Left lung (tissue), 4 donors: ENCODE measurements at regions not wholly inside any gene's neighbourhood (a gene's known extent, or its start where the extent isn't known, plus 50 kb on each side); places are given as distances from the start of the nearest gene placed in this dataset.

ENCODE experiments used
- ATAC-seq: fragments of 200-7000 bp; cut with Tn5 transposase; one replicate; pipeline ENCODE4 v1.9.1; 2020; ENCODE audit warnings: moderate library complexity
- DNase-seq, 4 donors: peaks; one replicate each; pipeline ENCODE4 v3.0.0-alpha.2; 2013 to 2020
- H3K27ac ChIP-seq, 2 donors: fragments of 200-600 bp; sonication (generic) in 1 of 2; one replicate each; pipeline versions ENCODE4 v1.5.0 to v1.8.0; 2020 to 2021
- H3K27me3 ChIP-seq, 2 donors: fragments of 200-600 bp; sonication (generic) in 1 of 2; one replicate each; pipeline versions ENCODE4 v1.5.0 to v1.8.0; 2020 to 2021
- H3K36me3 ChIP-seq, 2 donors: fragments of 200-600 bp; sonication (generic) in 1 of 2; one replicate each; pipeline versions ENCODE4 v1.5.0 to v1.8.0; 2020 to 2021
- H3K4me1 ChIP-seq, 2 donors: fragments of 200-600 bp; one replicate each; pipeline ENCODE4 v1.8.0; 2021
- H3K4me3 ChIP-seq, 2 donors: fragments of 200-600 bp; sonication (generic) in 1 of 2; one replicate each; pipeline versions ENCODE4 v1.5.0 to v1.8.0; 2020 to 2021; ENCODE audit warnings: mild to moderate bottlenecking in 1 of 2
- H3K9me3 ChIP-seq, 2 donors: fragments of 200-600 bp; sonication (generic) in 1 of 2; one replicate each; pipeline versions ENCODE4 v1.5.0 to v1.8.0; 2020 to 2021
- CTCF ChIP-seq, 2 donors: fragments of 200-600 bp; sonication (generic) in 1 of 2; IDR thresholded peaks; one replicate each; pipeline versions ENCODE4 v1.5.0 to v1.8.0; 2021; ENCODE audit warnings: antibody characterized with exemption in 2 of 2
- intact Hi-C, 2 donors: fragments of 100-400 bp; cut with DNase I; formaldehyde crosslinking; loops; one replicate each; pipeline versions ENCODE4 v1.11.2 to v1.14.2; 2022
- donor health status: DM: no; HTN: yes; CAD: no.
- donor health status: DM: no; HTN: no; CAD: no.

DNA sequence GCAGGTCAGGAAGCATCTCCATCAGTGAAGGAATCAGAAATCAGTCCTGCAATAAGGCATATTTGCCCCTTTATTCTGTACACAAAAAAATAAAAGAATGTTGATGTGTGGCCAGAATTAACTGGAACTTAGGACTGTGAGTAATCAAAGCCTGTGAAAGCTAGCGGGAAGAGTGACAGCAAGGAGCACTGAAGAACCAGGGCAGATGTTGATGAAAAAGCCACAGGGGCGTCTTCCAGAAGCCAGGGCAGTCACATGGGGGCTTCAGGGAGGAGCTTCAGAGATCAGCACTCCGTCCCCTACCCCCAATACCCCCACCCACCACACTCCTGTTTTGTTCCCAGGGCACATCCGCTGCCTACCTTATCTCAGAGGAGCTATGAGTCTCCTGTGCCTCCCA is 502.8 kb downstream of the AJAP1 start:
- Histone ChIP-seq H3K4me3 (no peak overlapping the region), H3K27me3 (peaks cover 0 to 20% of the 10 kb centered on the region in 2 donors), H3K36me3 (no peaks in the 10 kb centered on the region), H3K27ac (no peak overlapping the region), H3K4me1 (no peaks in the 10 kb centered on the region), H3K9me3 (peaks cover 0 to 7% of the 10 kb centered on the region in 2 donors)
- no peak for TF ChIP-seq CTCF (IDR thresholded peaks at IDR 0.05)
- DNase-seq (no peak), ATAC-seq (no peak)
- intact Hi-C loops: no loop called here

DNA sequence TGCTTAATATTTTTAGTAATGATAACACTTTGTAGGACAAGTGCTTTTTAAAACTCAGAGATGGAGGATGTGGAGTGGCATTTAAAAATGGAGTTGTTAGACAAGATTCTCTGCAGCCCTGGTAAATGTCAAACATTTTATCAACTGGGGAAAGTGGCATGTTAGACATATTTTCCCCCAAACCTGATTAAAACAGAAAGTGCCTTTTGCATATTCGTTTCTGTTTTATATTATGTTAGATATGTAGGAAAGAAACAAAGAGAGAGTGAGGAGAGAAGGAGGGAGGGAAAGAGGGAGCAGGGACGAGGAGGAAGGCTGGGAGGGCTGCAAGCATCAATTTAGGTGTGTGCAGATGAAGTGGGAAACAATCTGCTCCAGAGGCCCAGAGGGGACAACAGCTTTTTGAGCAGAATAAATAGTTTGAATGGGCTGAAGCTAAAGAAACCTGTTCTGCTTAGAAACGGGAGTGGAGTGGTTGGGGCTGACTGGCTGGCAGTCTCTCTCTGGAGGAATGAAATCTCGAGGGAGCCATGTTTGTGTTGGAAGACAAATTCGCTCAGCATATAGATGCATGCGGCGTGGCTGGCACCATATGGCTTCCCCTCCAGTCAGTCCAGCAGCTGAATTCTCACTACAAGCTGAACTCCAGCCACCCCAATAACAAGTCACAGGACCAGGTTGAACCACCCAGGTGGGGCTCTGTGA is 502.2 kb downstream of the AJAP1 start:
- intact Hi-C loops: no loop called here
- DNase-seq (peak in 1 of 4 donors; percentile 0), ATAC-seq (no peak)
- H3K9me3 ChIP-seq: peaks cover 0 to 7% of the 10 kb centered on the region in 2 donors
- H3K27ac ChIP-seq: no peak overlapping the region
- no peaks in the 10 kb centered on the region for H3K4me1 ChIP-seq
- no peak for TF ChIP-seq CTCF (IDR thresholded peaks at IDR 0.05)
- no peaks in the 10 kb centered on the region for H3K36me3 ChIP-seq
- H3K4me3 ChIP-seq: no peak overlapping the region
- peaks cover 0 to 14% of the 10 kb centered on the region in 2 donors for H3K27me3 ChIP-seq

- ATAC-seq: no peak
Observed at GRCh38 chr1:5151511-5151910, 497.1 kb downstream of the AJAP1 start.

DNA sequence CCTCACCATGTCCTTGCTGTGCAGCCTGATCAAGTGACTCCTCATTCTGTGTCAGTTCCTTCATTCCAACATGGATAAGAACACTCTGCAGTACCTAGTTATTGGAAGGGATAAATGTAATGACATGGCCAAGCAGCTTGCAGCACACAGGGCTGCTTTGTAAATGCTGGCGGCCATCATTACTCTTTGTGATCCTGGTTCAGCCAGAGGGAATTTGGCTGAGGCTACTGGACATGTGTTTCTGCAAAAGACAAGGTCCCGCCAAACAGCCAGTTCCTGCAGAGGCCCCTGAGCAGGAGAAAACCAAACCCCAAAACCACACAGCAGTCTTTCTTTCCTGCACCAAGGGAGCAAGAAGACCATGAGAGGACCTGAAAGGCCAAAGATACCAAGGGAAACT is 495.8 kb downstream of the AJAP1 start:
- DNase-seq (no peak), ATAC-seq (no peak)
- H3K4me3 ChIP-seq: no peak overlapping the region
- H3K9me3 ChIP-seq: peaks cover 0 to 3% of the 10 kb centered on the region in 2 donors
- no peak for TF ChIP-seq CTCF (IDR thresholded peaks at IDR 0.05)
- peaks cover 0 to 11% of the 10 kb centered on the region in 2 donors for H3K27me3 ChIP-seq
- H3K36me3 ChIP-seq: no peaks in the 10 kb centered on the region
- intact Hi-C loops: no loop called here
- H3K27ac ChIP-seq: no peak overlapping the region
- H3K4me1 ChIP-seq: no peaks in the 10 kb centered on the region

More at GRCh38 chr1:5151511-5151910, 497.1 kb downstream of the AJAP1 start:
- no peak for TF ChIP-seq CTCF (IDR thresholded peaks at IDR 0.05)
- no peak overlapping the region for H3K4me3 ChIP-seq
- intact Hi-C loops: no loop called here
- H3K27me3 ChIP-seq: peaks cover 0 to 5% of the 10 kb centered on the region in 2 donors
- H3K9me3 ChIP-seq: peaks cover 0 to 3% of the 10 kb centered on the region in 2 donors
- H3K4me1 ChIP-seq: no peaks in the 10 kb centered on the region
- H3K36me3 ChIP-seq: no peaks in the 10 kb centered on the region
- no peak overlapping the region for H3K27ac ChIP-seq
- no peak for DNase-seq

- Histone ChIP-seq H3K36me3 (no peaks in the 10 kb centered on the region), H3K27me3 (peaks cover 0 to 31% of the 10 kb centered on the region in 2 donors), H3K27ac (no peak overlapping the region), H3K9me3 (no peaks in the 10 kb centered on the region), H3K4me1 (no peaks in the 10 kb centered on the region), H3K4me3 (no peak overlapping the region)
- no peak for DNase-seq
- TF ChIP-seq CTCF (IDR thresholded peaks at IDR 0.05): no peak
- intact Hi-C loops: no loop called here
- no peak for ATAC-seq
Observed at GRCh38 chr1:5147806-5148205, 493.4 kb downstream of the AJAP1 start.
